MM.1S (cell line): ENCODE measurements at regions not wholly inside any gene's neighbourhood (a gene's known extent, or its start where the extent isn't known, plus 50 kb on each side); places are given as distances from the start of the nearest gene placed in this dataset.

Experiments used
- DNase-seq: peaks from one replicate; pipeline ENCODE4 v3.0.0-alpha.2; 2015
- H2AFZ ChIP-seq: fragments of 300-600 bp; sonication (generic); 2 replicates; pipeline ENCODE4 v1.6.0; 2016; ENCODE audit warnings: antibody characterized with exemption, low read length
- H3F3A ChIP-seq: fragments of 300-600 bp; sonication (generic); 2 replicates; pipeline ENCODE4 v1.6.1; 2016; ENCODE audit warnings: mild to moderate bottlenecking, antibody characterized with exemption, low read length, moderate library complexity, mixed read lengths; ENCODE audit not compliant: insufficient read depth
- H3K27ac ChIP-seq: fragments of 300-600 bp; sonication (generic); 2 replicates; pipeline ENCODE4 v1.5.1; 2016; ENCODE audit warnings: mild to moderate bottlenecking, low read length
- H3K27me3 ChIP-seq: fragments of 300-600 bp; sonication (generic); replicated peaks from 2 replicates; pipeline ENCODE4 v1.6.0; 2016; ENCODE audit warnings: low read length; ENCODE audit not compliant: insufficient read depth
- H3K36me3 ChIP-seq: fragments of 300-600 bp; sonication (generic); replicated peaks from 2 replicates; pipeline ENCODE4 v1.6.1; 2016; ENCODE audit warnings: mild to moderate bottlenecking, low read length, mixed read lengths; ENCODE audit not compliant: insufficient read depth
- H3K4me1 ChIP-seq: fragments of 300-600 bp; sonication (generic); 2 replicates; pipeline ENCODE4 v1.6.1; 2016; ENCODE audit warnings: low read length, mixed read lengths
- H3K4me2 ChIP-seq: fragments of 300-600 bp; sonication (generic); 2 replicates; pipeline ENCODE4 v1.6.0; 2016; ENCODE audit warnings: low read depth, low read length
- H3K4me3 ChIP-seq: fragments of 300-600 bp; sonication (generic); 2 replicates; pipeline ENCODE4 v1.5.1; 2016; ENCODE audit warnings: low read length, mixed read lengths
- H3K79me2 ChIP-seq: fragments of 300-600 bp; sonication (generic); 2 replicates; pipeline ENCODE4 v1.6.1; 2016; ENCODE audit warnings: mixed run types, low read length, mixed read lengths
- H3K9ac ChIP-seq: fragments of 300-600 bp; sonication (generic); 2 replicates; pipeline ENCODE4 v1.6.1; 2016; ENCODE audit warnings: low read length, mixed read lengths
- H3K9me2 ChIP-seq: fragments of 300-600 bp; sonication (generic); replicated peaks from 2 replicates; pipeline ENCODE4 v1.6.1; 2016; ENCODE audit warnings: mild to moderate bottlenecking, low read length, mixed read lengths; ENCODE audit not compliant: insufficient read depth
- H3K9me3 ChIP-seq: fragments of 300-600 bp; sonication (generic); replicated peaks from 2 replicates; pipeline ENCODE4 v1.6.1; 2016; ENCODE audit warnings: mild to moderate bottlenecking, low read length, mixed read lengths; ENCODE audit not compliant: insufficient read depth
- H4K20me1 ChIP-seq: fragments of 300-600 bp; sonication (generic); 2 replicates; pipeline ENCODE4 v1.6.1; 2016; ENCODE audit warnings: mild to moderate bottlenecking, low read length, moderate library complexity, mixed read lengths; ENCODE audit not compliant: insufficient read depth
- CTCF ChIP-seq: fragments of 300-600 bp; sonication (generic); IDR thresholded peaks from 2 replicates; pipeline ENCODE4 v1.5.1; 2016; ENCODE audit warnings: antibody characterized with exemption, low read length, mixed read lengths
- EZH2 ChIP-seq: fragments of 300-600 bp; sonication (generic); optimal IDR thresholded peaks from 2 replicates; pipeline ENCODE3; 2017; ENCODE audit warnings: low read depth, mild to moderate bottlenecking, antibody characterized with exemption, low read length, mixed read lengths
- EZH2phosphoT487 ChIP-seq: fragments of 300-600 bp; sonication (generic); IDR thresholded peaks from 2 replicates; pipeline ENCODE4 v1.6.1; 2018; ENCODE audit warnings: antibody characterized with exemption, low read length

DNA sequence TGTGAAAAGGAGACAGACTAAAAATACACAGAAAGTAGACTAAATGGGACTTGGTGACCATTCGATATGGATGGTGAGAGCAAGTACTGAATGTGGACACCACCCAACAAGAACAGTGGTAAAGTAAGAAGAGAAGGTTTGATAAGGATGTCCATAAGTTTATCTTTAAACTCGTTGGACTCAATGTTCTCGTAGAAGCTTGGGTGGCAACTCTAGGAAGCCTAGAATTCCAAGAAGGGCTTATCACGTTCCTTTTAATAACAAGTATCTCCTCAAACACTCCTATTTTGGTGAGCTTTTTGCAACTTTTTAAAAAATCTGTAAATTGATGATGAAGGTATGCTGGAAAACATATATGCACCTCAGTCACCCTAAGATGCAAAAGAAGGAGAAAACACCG, 108.6 kb upstream of the CDH6 start:
- Histone ChIP-seq H3K27ac (no peak overlapping the region), H3K36me3 (no peaks in the 10 kb centered on the region), H3K9me3 (no peaks in the 10 kb centered on the region), H3K9me2 (no peaks in the 10 kb centered on the region), H3K79me2 (no peaks in the 10 kb centered on the region), H3K4me3 (no peak overlapping the region), H3K9ac (no peak overlapping the region), H3K4me2 (no peak overlapping the region), H2AFZ (no peak overlapping the region), H3K27me3 (no peaks in the 10 kb centered on the region), H3F3A (no peaks in the 10 kb centered on the region), H4K20me1 (no peaks in the 10 kb centered on the region), H3K4me1 (no peaks in the 10 kb centered on the region)
- no peak for DNase-seq
- TF ChIP-seq EZH2 = no peak
- TF ChIP-seq EZH2phosphoT487 = no peak
- no peak for TF ChIP-seq CTCF

DNA sequence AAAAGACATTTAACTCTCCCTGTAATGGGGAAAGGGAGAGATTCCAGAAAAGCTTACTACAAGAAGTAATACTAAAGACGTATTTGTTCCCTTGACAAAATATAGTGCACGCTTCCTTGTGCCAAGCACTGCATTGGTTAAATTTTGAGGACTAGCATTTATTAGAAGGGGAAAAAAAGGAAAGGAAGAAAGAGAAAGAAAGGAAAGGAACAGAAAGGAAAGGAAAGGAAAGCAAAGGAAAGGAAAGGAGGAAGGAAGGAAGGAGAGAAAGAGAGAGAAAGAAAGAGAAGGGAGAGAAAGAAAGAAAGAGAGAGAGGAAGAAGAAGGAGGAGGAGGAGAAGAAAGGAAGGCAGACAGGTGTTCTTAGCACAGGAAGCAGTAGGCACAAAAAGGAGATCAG, 110.1 kb upstream of the CDH6 start:
- no peak overlapping the region for H2AFZ ChIP-seq
- no peak overlapping the region for H3K4me2 ChIP-seq
- no peaks in the 10 kb centered on the region for H3K9me2 ChIP-seq
- H3K9me3 ChIP-seq = no peaks in the 10 kb centered on the region
- H3K27me3 ChIP-seq = no peaks in the 10 kb centered on the region
- no peaks in the 10 kb centered on the region for H3K36me3 ChIP-seq
- TF ChIP-seq EZH2phosphoT487 = no peak
- no peak for TF ChIP-seq EZH2
- no peak for TF ChIP-seq CTCF
- H3K4me3 ChIP-seq = no peak overlapping the region
- no peaks in the 10 kb centered on the region for H3K4me1 ChIP-seq
- no peak overlapping the region for H3K27ac ChIP-seq
- no peak overlapping the region for H3K9ac ChIP-seq
- no peaks in the 10 kb centered on the region for H3F3A ChIP-seq
- no peak for DNase-seq
- no peaks in the 10 kb centered on the region for H4K20me1 ChIP-seq
- H3K79me2 ChIP-seq = no peaks in the 10 kb centered on the region

GRCh38 chr5:31079668-31080067, 113.8 kb upstream of the CDH6 start:
- Histone ChIP-seq H2AFZ (no peak overlapping the region), H3K79me2 (no peaks in the 10 kb centered on the region), H3K4me3 (no peak overlapping the region), H4K20me1 (no peaks in the 10 kb centered on the region), H3K27ac (no peak overlapping the region), H3K36me3 (no peaks in the 10 kb centered on the region), H3K9ac (no peak overlapping the region), H3K4me1 (no peaks in the 10 kb centered on the region), H3K9me2 (no peaks in the 10 kb centered on the region), H3K9me3 (no peaks in the 10 kb centered on the region), H3F3A (no peaks in the 10 kb centered on the region), H3K4me2 (no peak overlapping the region), H3K27me3 (no peaks in the 10 kb centered on the region)
- DNase-seq = no peak
- no peak for TF ChIP-seq CTCF

DNA sequence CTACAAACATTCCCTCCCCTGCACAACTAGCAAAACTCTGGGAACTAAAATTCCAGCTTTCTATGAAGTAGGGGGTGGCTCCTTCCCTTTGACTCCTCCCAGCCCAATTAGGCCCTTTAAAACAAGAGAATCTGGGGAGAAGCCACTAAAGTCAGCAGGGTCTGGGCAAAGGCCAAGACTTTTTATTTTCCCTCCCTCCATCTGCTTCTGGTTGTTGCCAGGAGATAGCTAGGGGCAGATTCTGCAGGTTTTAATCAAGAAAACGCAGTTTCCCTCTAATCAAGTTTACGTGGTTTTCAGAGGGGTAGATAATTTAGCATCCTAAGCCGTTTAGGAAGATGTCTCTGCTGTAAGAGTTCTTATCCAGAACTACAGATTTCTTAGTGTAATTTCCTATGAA, 114.5 kb upstream of the CDH6 start:
- Histone ChIP-seq H3K79me2 (no peaks in the 10 kb centered on the region), H3K27ac (no peak overlapping the region), H3F3A (no peaks in the 10 kb centered on the region), H2AFZ (no peak overlapping the region), H3K36me3 (no peaks in the 10 kb centered on the region), H4K20me1 (no peaks in the 10 kb centered on the region), H3K4me3 (no peak overlapping the region), H3K9me3 (no peaks in the 10 kb centered on the region), H3K4me2 (no peak overlapping the region), H3K4me1 (no peaks in the 10 kb centered on the region), H3K27me3 (no peaks in the 10 kb centered on the region), H3K9ac (no peak overlapping the region), H3K9me2 (no peaks in the 10 kb centered on the region)
- no peak for DNase-seq
- no peak for TF ChIP-seq CTCF
- no peak for TF ChIP-seq EZH2
- no peak for TF ChIP-seq EZH2phosphoT487
